ENCODE measurements at regions not wholly inside any gene's neighbourhood (a gene's known extent, or its start where the extent isn't known, plus 50 kb on each side); places are given as distances from the start of the nearest gene placed in this dataset.

- Mint-ChIP-seq H3K4me1 (peaks cover 17% of the 10 kb centered on the region), H3K4me3 (no peak overlapping the region), H3K9me3 (no peaks in the 10 kb centered on the region), H3K27ac (no peak overlapping the region), H3K27me3 (ENCODE audit: insufficient read depth, low read depth, poor library complexity) (no peaks in the 10 kb centered on the region), H3K36me3 (ENCODE audit: low read depth) (no peaks in the 10 kb centered on the region)
- Histone ChIP-seq H3F3A (replicated peaks; ENCODE audit: low read depth) (0 out of 2 replicates have a peak, but pooled peaks cover 2% of the 10 kb centered on the region), H3K27ac (ENCODE audit: low read depth) (no peak overlapping the region), H3K9me2 (ENCODE audit: insufficient read depth) (no peaks in the 10 kb centered on the region), H4K20me1 (replicated peaks; ENCODE audit: insufficient read depth) (no peaks in the 10 kb centered on the region), H2AFZ (no peak overlapping the region), H3K4me2 (no peak overlapping the region), H3K79me2 (replicated peaks; ENCODE audit: insufficient read depth) (no peaks in the 10 kb centered on the region), H3K27me3 (ENCODE audit: insufficient read depth) (no peaks in the 10 kb centered on the region), H3K4me3 (no peak overlapping the region), H3K36me3 (ENCODE audit: insufficient read depth) (no peaks in the 10 kb centered on the region), H3K4me1 (ENCODE audit: insufficient read depth) (peaks cover 14% of the 10 kb centered on the region; the same call in 1 of the 2 replicates)
- ATAC-seq (no peak), DNase-seq (ENCODE audit: low spot score) (no peak)
- TF ChIP-seq ZNF462 (CRISPR knock-in tag; IDR thresholded peaks at IDR 0.05) (no peak), NANOG (IDR thresholded peaks at IDR 0.05; ENCODE audit: borderline replicate concordance) (no peak), REST (IDR thresholded peaks at IDR 0.05; ENCODE audit: unreplicated experiment) (no peak), ZNF114 (CRISPR knock-in tag; IDR thresholded peaks at IDR 0.05) (no peak), ETS1 (IDR thresholded peaks at IDR 0.05) (no peak), ZNF331 (CRISPR knock-in tag; IDR thresholded peaks at IDR 0.05; ENCODE audit: low read depth) (no peak), EZH2phosphoT487 (IDR thresholded peaks at IDR 0.05; ENCODE audit: unreplicated experiment) (no peak), CTCF (conservative IDR thresholded peaks at IDR 0.05; ENCODE audit: low read depth in 2 of 2) (no peak), POLR2AphosphoS5 (IDR thresholded peaks at IDR 0.05; ENCODE audit: low read depth) (no peak), EZH2 (IDR thresholded peaks at IDR 0.05; ENCODE audit: low read depth, unreplicated experiment) (no peak), STAT1 (IDR thresholded peaks at IDR 0.05; ENCODE audit: unreplicated experiment) (no peak), CREB1 (CRISPR knock-in tag; IDR thresholded peaks at IDR 0.05; ENCODE audit: low read depth) (no peak), JUNB (IDR thresholded peaks at IDR 0.05; ENCODE audit: unreplicated experiment) (no peak)
Measured at GRCh38 chr9:88218726-88219125, 80.5 kb upstream of the SPATA31C2 start.

All from GM23338 (cell line).